Activated naive CD4-positive, alpha-beta T cell (primary cell): ENCODE measurements at regions not wholly inside any gene's neighbourhood (a gene's known extent, or its start where the extent isn't known, plus 50 kb on each side); places are given as distances from the start of the nearest gene placed in this dataset.

Source experiments
- DNase-seq, 4 experiments: peaks; one replicate each; lab custom pipeline; 2025; lab: John Stamatoyannopoulos, UW

- DNase-seq, result no peak
These were observed 168.7 kb downstream of the UBE2E3 start for GRCh38 chr2:181149056-181149455.

DNA sequence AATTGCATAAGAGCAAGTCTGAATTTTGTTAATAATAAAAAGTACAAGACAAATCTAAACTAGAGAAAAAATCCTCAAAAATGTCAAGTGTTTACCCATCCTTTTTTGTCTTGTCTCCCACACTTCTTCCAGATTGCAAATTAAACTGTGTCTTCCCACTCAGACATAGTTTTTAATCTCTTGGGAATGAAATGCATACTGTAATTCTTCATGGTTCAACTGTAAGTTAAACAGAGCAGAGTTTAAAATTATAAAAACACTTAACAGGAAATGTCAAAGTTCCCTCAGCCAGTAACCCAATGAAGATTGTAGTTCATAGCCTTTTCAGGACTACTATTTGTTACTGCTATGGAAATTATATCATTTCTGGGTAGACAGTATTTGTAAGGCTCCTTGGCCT lies 171.8 kb downstream of the UBE2E3 start:
- DNase-seq, result no peak

GRCh38 chr2:181152701-181153100 lies 172.3 kb downstream of the UBE2E3 start:
- no peak for DNase-seq

- DNase-seq, result no peak
These were observed 173.5 kb downstream of the UBE2E3 start for GRCh38 chr2:181153886-181154285.

DNA sequence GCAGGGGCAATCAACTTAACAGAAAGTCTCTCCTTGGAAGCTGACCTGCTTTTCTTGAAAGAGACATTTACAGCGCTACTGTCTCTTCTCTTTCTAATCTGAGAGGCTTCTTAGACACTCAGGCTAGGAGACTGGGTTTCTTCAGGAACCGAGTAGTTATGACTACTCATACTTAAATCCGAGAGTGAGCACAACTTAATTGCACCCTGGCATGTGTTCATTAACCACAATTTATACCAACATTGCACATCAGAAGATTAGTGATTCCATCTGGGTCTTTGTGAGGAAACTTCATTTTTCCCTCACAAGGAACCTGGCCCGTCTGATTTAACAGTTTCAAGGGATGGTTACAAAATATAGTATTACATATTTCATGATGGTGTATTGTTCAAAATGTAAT lies 176.9 kb downstream of the UBE2E3 start:
- no peak for DNase-seq

DNA sequence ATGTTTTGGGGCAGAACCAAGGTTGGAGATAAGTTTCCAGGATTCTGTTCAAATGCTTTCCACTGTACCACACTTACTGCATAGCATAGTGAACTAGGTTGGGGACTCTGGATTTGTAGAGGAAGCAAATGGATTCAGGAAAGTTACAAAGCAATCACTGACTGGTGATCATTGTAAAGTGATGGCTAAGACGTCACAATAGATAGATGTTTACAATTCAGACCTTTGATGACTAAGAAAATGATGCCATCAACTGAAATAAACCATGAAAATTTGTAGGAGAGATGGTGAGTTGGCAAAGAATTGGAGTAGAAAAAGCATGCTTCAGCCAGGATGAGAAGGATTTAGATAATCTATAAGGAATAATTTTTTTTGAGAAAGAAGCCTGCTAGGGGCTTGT lies 178.0 kb downstream of the UBE2E3 start:
- DNase-seq, result no peak

DNA sequence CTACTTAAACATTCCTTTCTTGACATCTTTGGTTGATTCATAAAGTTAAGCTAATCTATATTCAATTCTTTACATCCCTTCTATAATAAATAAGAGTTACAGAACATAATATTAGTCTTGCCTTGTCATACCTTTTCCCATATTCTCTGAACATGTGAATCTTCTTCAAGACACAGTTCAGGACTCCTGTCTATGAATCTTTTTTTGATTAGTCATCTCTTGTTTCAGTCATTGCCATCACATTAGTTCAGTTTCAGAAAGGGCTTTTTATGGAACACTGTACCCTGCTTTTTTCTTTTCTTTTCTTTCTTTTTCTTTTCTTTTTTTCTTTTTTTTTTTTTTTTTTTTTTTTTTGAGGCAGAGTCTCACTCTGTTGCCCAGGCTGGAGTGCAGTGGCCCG lies 181.2 kb downstream of the UBE2E3 start:
- DNase-seq, result no peak

GRCh38 chr2:181163139-181163538 lies 182.7 kb downstream of the UBE2E3 start:
- no peak for DNase-seq

GRCh38 chr2:181163691-181164090 lies 183.3 kb downstream of the UBE2E3 start:
- no peak for DNase-seq

DNA sequence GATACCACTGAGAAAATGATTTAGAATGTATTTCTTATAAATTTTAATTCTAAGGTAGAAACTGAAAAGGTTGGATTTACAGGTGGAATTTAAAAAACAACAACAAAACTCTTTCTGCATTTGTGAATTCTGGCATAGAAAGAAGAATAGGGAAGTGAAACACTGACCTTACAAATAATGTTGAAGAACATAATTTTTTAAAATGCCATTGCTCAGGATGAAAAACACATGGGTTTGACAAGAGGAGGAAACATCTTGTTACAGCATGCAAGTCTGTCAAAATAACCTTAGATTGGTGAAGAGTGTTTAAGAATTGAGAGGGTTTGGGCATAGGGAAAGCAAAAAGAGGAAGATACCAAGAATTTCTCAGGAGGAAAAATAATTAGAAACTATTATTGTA lies 184.3 kb downstream of the UBE2E3 start:
- no peak for DNase-seq

DNA sequence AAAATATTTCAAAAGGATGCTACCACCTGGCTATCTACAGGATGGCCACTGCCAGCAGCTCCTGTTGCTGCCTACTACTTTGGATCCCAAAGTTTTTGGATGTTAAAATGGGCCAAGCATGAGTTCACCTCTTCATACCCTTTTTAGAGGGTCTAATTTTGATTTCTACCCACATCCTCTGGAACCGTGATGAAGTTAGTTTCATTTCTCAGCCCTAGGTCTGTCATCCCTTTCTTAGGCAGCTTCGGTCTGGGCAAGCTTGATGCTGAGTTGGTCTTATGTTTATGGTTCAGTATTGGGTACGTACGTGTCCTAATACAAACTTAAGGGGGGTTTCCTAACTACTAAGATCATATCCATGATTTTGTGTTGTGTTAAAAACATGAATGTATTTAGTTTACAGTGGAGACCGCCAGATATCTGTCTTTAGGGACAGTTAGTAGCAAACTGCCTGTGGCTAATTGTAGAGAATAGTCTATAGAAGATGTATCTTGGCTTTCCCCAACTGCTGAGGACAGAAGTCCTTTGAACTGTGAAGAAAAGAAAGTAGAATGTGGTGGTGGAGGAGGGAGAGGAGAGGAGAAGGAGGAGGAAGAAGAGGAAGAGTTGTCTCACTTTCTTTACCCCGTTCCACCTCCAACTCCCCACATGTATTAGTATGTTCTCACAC lies 184.9 kb downstream of the UBE2E3 start:
- no peak for DNase-seq

- DNase-seq, result no peak
These were observed 189.1 kb downstream of the UBE2E3 start for GRCh38 chr2:181169503-181169902.

DNA sequence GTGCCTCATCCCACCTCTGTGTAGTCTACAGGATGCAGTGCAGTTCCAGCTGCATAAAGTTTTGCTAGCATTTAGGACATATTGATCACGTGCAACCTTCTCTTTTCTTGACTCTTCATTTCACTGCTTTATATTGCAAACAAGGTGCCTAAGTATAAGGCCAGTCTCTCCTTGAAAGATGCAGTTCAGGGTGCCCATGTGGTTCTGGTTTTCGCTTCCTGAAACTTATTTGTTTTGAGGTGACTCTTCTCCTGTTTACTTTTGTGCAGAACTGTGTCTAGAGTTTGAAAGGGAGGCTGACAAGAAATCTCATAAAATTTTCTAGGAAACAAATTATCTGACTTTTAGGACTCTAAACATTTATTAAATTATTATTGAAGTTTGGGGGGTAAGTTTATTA lies 189.9 kb downstream of the UBE2E3 start:
- no peak for DNase-seq

DNA sequence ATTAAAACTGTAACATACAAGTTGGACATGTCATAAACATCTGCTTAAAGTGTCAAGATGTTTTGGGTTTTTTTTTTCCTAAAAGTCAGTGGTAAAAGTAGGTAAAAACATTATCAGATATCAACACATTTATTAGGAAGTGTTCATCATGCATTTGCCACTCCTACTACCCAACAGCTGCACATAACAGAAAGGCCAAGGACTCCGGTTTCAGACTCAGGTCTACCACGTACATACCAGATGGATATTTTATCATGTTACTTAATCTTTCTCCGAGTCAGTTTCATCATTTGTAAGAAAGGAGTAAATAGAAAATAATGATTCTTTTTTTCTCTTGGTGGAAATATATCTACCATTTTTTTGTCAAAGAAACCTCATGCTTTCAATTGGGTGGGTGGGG lies 192.3 kb downstream of the UBE2E3 start:
- DNase-seq, result no peak

DNA sequence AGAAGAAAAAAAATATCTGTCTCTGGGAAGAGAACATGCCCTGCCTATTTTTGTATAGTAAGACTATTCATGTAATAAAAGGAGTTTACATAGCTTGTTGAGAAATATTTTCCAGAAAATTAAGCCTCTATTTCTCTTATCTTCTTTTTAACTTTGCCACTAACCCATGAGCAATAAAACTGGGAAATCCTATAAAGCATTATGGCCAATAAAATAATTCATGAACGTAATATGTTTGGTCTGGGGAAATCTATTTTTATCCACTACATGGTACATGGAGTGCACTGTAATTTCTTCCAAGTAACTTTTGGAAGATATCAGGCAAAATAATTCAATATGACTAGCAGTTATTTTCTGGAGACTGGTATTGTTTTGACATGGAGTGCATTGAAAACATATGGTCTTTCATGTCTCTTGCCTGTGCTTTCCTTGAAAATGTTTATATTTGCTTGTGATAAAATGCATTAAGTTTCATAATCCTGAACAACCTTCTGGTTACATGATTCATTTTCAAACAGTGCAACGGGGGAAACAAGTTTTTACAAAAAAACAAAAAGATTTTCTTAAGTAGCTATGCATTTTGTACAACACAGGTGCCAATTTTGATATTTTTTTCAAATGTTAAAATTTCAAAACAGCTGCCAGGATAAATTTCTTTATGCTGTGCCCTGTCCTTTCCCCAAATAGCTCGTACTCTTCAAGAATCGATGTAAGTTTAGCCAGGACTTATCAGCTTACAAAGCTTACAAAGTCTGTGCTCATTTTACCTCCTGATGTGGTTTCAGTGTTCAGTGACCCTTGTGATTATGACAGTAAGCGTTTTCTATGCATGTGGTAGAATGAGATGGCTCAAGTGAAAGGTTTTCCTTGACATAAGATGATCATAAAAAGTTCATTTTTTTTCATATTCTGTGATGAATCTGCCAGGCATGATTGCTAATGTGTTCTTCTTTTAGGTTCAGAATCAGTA lies 194.5 kb downstream of the UBE2E3 start:
- DNase-seq, result no peak

GRCh38 chr2:181176540-181176939 lies 196.1 kb downstream of the UBE2E3 start:
- DNase-seq, result no peak

- DNase-seq, result no peak
These were observed 197.0 kb downstream of the UBE2E3 start for GRCh38 chr2:181177376-181177775.

DNA sequence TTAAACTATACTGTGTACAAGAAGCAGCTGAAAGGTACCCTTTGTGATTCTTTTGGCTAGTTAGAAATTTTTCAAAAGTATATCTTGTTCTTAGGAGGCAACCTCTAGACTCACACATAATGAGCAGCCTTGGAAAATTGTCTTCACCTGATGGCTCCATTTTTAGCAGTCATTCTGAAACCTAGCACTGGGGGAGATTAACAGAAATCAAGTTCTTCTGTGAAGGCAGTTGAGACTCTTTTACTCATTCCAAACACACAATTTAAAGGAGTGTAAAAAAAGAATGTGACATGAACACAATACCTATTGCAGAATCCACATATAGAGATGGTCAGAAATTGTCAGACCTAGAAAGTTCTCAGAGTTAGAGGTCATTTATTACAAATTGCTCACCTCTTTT lies 197.7 kb downstream of the UBE2E3 start:
- DNase-seq, result no peak

- DNase-seq, result no peak
These were observed 198.5 kb downstream of the UBE2E3 start for GRCh38 chr2:181178823-181179412.

DNA sequence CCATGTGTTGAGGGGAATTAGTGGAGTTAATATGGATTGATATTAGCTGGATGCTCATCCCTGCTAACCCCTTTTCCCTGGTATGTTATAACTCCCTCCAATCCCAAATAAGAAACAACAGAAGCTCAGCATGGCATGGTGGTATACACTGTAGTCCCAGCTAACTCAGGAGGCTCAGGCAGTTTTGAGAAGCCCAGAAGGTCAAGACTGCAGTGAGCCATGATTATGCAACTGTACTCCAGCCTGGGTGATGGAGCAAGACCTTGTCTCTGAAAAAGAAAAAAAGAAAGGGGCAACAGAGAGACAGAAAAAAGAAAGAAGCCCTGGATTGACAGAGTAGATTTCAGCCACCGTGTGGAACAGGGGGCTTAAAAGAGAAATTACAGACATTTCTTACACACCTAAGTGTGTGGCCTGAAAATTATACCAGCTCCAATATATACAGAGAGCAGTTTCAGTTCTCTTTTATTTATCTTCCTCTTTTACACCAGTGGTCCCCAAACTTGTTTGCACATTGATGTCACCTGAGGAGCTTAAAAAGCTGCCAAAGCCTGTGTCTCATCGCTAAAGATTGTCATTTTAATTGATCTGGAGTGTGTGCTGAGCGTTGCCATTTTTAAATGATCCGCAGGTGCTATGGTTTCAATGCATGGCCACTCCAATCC lies 203.6 kb downstream of the UBE2E3 start:
- DNase-seq, result no peak

DNA sequence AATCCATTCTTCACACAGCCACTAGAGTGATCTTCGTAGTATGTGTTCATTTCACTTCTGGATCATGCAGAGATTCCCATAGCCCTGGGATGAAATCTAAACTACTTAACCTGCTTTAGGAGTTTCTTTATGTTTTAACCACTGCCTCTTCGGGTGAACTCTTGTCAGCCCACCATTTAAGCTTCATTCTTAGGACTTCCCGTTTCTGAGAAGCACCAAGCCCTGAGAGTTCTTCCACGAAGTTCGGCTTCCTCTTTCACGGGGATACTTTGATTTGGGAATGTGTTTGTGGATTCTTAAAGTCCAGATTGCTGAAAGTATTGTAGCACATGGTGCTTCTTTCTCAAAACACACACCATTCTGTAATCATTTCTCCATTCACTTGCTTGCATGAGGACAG lies 205.0 kb downstream of the UBE2E3 start:
- no peak for DNase-seq

- no peak for DNase-seq
These were observed 205.5 kb downstream of the UBE2E3 start for GRCh38 chr2:181185948-181186347.
